A549 (cell line): ENCODE measurements at regions not wholly inside any gene's neighbourhood (a gene's known extent, or its start where the extent isn't known, plus 50 kb on each side); places are given as distances from the start of the nearest gene placed in this dataset.

Experiments used
- CTCF ChIP-seq: fragments of >200 bp; sonication (Bioruptor Twin); formaldehyde crosslinking; IDR thresholded peaks from 3 replicates; pipeline ENCODE4 v1.5.1; 2016
- KDM5A ChIP-seq: fragments of 200-600 bp; sonication (generic); IDR thresholded peaks from 2 replicates; pipeline ENCODE4 v1.6.1; 2016; ENCODE audit warnings: antibody characterized with exemption, mild to moderate bottlenecking
- TF ChIP-seq, protein P1 (sequence below): IDR thresholded peaks from 2 replicates; pipeline ENCODE4 v1.6.1; 2012

DNA sequence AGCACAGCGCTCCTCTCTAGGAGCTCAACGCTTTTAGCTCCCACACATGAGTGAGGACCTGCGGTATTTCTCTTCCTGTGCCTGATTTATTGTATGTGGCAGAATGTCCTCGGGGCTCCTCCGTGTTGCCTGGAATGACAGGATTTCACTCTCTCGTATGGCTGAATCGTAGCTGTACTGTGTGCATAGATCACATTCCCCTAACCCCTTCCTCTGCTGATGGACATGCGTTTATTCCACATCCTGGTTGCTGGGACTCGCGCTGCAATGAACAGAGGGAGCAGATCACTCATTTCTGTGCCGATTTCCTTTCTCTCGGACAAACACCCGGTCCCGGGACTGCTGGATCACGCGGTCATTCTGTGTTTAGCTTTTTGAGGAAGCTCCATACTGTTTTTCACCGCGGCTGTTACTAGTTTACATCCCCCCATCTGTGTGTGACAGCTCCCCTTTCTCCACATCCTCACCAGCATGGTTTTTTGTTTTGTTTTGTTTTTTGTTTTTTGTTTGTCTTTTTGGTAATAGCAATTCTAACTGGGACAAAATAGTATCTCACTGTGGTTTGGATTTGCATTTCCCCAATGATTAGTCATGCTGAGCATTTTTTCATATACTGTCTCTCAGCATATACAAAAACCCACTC is 76.3 kb downstream of the FOXL3 start:
- TF ChIP-seq CTCF: no peak
- no peak for TF ChIP-seq KDM5A
- TF ChIP-seq, protein P1, sequence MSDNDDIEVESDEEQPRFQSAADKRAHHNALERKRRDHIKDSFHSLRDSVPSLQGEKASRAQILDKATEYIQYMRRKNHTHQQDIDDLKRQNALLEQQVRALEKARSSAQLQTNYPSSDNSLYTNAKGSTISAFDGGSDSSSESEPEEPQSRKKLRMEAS: no peak
